HEK293 (cell line): ENCODE measurements at regions not wholly inside any gene's neighbourhood (a gene's known extent, or its start where the extent isn't known, plus 50 kb on each side); places are given as distances from the start of the nearest gene placed in this dataset.

Experiments
- ATF2 ChIP-seq: fragments of 450-650 bp; formaldehyde crosslinking; IDR thresholded peaks from 2 replicates; pipeline ENCODE4 v1.5.1; 2016; ENCODE audit warnings: missing biosample characterization, missing genetic modification characterization, low read depth
- CTCF ChIP-seq: fragments of 450-650 bp; formaldehyde crosslinking; IDR thresholded peaks from 2 replicates; pipeline ENCODE4 v1.5.1; 2016; ENCODE audit warnings: missing biosample characterization, missing genetic modification characterization
- HOXA7 ChIP-seq: sonication (generic); formaldehyde crosslinking; IDR thresholded peaks from 2 replicates; pipeline ENCODE4 v1.8.1; 2022; ENCODE audit warnings: missing genetic modification reagents, borderline replicate concordance
- RBAK ChIP-seq: fragments of 450-650 bp; formaldehyde crosslinking; IDR thresholded peaks from 2 replicates; pipeline ENCODE4 v1.5.1; 2016; ENCODE audit warnings: missing biosample characterization, missing genetic modification characterization
- REST ChIP-seq: fragments of 450-650 bp; formaldehyde crosslinking; IDR thresholded peaks from 2 replicates; pipeline ENCODE4 v1.5.1; 2016; ENCODE audit warnings: missing biosample characterization, missing genetic modification characterization
- ZBTB17 ChIP-seq: fragments of 450-650 bp; formaldehyde crosslinking; IDR thresholded peaks from 2 replicates; pipeline ENCODE4 v1.5.1; 2016; ENCODE audit warnings: missing biosample characterization, missing genetic modification characterization
- ZFHX2 ChIP-seq: fragments of 450-650 bp; formaldehyde crosslinking; conservative IDR thresholded peaks from 2 replicates; pipeline ENCODE4 v1.5.1; 2016; ENCODE audit warnings: missing biosample characterization, missing genetic modification characterization
- ZNF140 ChIP-seq: fragments of 450-650 bp; formaldehyde crosslinking; IDR thresholded peaks from 2 replicates; pipeline ENCODE4 v1.5.1; 2016; ENCODE audit warnings: missing biosample characterization, missing genetic modification characterization
- ZNF175 ChIP-seq: fragments of 450-650 bp; formaldehyde crosslinking; IDR thresholded peaks from 2 replicates; pipeline ENCODE4 v1.5.1; 2016; ENCODE audit warnings: missing biosample characterization, missing genetic modification characterization
- ZNF280D ChIP-seq: fragments of 450-650 bp; formaldehyde crosslinking; IDR thresholded peaks from 2 replicates; pipeline ENCODE4 v1.5.1; 2016; ENCODE audit warnings: missing biosample characterization, missing genetic modification characterization
- ZNF335 ChIP-seq: fragments of 450-650 bp; formaldehyde crosslinking; conservative IDR thresholded peaks from 2 replicates; pipeline ENCODE4 v1.5.1; 2016; ENCODE audit warnings: missing biosample characterization, missing genetic modification characterization
- ZNF394 ChIP-seq: fragments of 450-650 bp; formaldehyde crosslinking; IDR thresholded peaks from 2 replicates; pipeline ENCODE4 v1.5.1; 2016; ENCODE audit warnings: missing biosample characterization, missing genetic modification characterization, mild to moderate bottlenecking, moderate library complexity, borderline replicate concordance

GRCh38 chr1:232101231-232101630 lies 474.6 kb downstream of the DISC1 start:
- TF ChIP-seq ZNF280D = no peak
- no peak for TF ChIP-seq ZNF175
- TF ChIP-seq HOXA7 = no peak
- TF ChIP-seq ATF2 (tag by site-specific recombination) = no peak
- TF ChIP-seq CTCF (tag by site-specific recombination) = no peak
- TF ChIP-seq REST = no peak
- no peak for TF ChIP-seq ZNF335
- no peak for TF ChIP-seq ZBTB17 (tag by site-specific recombination)
- TF ChIP-seq RBAK (tag by site-specific recombination) = no peak
- TF ChIP-seq ZNF394 = no peak
- no peak for TF ChIP-seq ZNF140 (tag by site-specific recombination)
- no peak for TF ChIP-seq ZFHX2 (tag by site-specific recombination)
